GM19240 (cell line): ENCODE measurements at regions not wholly inside any gene's neighbourhood (a gene's known extent, or its start where the extent isn't known, plus 50 kb on each side); places are given as distances from the start of the nearest gene placed in this dataset.

Source experiments
- DNase-seq: peaks from one replicate; pipeline ENCODE4 v3.0.0; 2011; ENCODE audit warnings: low spot score; ENCODE audit not compliant: insufficient read length

DNA sequence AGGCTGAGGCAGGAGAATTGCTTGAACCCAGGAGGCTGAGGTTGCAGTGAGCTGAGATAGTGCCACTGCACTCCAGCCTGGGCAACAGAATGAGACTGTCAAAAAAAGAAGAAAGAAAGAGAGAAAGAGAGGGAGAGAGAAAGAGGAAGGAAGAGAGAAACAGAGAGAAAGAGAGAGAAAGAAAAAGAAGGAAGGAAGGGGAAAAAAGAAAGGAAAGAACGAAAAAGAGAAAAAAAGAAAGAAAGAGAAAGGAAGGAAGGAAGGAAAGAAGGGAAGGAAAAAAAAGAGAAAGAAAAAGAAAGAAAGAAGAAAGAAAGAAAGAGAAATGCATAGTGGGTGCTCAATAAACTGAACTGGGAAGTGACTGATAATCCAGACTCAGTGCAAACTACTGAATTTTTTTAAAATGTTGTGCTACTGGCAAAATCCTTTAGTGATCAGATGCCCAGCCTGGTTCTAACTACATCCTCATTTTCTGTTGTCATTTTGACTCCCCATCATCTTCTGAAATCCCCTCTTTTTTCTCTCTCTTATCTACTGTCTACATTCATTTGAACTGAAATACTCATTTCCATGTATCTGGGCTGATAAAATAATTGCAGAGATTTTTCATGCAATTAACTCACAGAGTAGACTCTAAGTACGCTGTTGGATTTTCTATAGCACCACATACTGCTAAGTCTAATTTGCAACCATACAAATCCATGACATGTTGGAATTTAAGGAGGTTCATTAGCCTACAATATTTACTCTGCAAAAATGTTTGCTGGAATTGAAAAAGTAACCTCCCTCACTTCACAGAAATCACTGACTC, 85.3 kb upstream of the HIVEP1 start:
- no peak for DNase-seq

DNA sequence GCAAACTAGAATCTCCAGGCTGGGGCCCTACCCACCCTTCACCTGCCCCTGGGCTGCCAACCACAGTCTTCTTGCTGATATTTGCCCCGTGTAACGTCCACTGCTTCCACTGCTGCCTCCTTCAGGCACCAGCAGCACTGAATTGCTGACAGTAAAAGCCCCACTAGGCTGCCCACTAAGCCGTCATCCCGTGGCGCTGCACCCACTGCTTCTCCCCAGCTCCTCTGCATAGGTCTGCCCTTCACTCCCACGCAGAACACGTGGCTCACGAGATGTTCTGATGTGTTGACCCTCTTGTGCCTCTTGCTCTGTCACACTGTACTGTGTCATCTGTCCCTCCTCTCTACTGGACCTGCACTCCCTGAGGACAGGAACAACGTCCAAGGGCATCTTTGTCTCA, 86.3 kb upstream of the HIVEP1 start:
- no peak for DNase-seq

DNA sequence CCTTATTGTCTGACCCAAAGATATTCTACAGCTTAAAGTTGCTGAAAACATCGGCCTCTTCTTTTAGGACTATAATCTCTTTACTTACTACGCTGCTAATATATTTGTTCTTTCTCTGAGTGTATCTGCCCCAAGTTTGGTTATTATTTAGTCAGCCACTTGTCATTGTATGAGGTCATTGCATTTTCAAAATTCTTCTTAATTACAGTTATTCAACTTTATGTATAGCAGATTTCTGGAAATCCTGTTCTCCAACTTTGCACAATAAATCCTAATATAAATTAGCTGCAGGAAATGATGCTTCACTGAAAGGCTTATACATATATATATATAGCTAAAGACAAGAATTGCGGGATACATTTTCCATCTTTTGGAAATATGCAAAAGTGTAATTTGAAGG, 88.5 kb upstream of the HIVEP1 start:
- DNase-seq: no peak

DNA sequence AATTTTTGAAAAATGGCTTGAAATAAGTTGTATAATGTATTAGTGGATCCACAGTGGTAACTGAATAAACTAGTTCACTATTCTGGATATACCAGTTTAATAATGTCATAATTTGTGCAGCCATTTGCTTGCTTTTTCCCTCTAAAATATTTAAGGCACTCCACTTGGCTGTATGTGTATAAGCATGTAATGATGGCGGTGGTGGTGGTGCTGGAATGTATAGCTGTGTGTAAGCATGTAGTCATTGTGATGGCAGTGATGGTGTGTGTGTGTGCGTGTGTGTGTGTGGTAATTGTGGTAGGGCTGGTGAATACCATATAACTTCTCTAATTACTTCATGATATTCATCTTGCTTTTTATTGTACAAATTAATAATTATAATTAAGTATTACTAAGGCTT, 89.2 kb upstream of the HIVEP1 start:
- no peak for DNase-seq

DNA sequence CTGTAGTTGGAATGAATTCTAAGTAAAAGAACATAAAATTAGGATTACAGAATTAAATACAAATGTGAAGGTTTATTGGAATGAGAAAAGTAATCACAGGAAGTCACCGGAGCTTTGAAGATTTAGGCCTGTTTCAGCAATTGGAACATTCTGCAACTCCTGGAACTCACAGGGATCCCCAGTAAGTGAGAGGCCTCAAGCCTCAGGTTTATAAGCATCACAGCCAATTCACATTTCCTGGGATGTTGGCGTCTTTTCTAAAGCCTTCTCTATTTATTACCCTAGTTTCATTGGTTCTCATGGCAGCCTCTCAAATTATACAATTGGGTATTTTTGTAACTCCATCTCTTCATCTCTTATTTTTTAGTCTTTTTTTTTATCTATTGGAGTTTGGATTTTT, 90.4 kb upstream of the HIVEP1 start:
- no peak for DNase-seq

DNA sequence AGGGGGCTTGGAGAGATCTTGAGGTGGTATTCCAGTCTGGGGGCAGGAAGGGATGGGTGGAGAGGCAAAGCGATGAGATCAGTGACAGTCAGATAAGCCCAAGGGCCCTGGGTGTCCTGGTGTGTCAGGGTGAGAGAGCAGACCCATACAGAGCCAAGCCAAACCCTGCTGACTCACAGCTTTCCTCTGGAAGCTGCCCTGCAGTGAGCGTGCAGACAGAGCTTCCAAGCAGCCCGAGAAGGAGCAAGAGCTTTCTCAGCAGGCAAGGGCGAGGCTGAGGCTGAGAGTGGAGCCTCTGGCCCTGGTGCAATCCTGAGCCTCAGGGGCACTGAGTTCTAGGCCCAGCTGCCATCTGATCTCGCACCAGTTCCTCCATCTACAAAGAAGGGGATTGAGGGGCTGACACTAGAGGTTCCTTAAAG, 91.1 kb upstream of the HIVEP1 start:
- DNase-seq: no peak

DNA sequence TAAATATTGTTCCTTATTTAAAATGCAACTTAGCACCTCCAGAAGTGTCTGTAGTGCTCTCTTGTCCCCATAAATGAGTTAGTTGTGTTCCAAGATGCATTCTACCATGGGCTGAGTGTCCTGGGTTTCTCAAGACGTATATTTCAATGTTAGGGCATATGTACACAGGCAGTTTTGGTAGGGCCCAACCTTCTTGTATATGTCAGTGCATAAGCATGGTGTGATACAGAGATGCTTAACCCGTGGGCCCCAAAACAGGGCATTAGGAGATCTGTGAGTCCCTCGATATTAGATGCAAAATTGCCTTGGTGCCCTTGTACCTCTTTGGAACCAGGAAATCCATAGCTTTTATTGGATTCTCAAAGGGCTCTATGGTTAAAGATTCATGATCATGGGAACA, 91.5 kb upstream of the HIVEP1 start:
- no peak for DNase-seq

DNA sequence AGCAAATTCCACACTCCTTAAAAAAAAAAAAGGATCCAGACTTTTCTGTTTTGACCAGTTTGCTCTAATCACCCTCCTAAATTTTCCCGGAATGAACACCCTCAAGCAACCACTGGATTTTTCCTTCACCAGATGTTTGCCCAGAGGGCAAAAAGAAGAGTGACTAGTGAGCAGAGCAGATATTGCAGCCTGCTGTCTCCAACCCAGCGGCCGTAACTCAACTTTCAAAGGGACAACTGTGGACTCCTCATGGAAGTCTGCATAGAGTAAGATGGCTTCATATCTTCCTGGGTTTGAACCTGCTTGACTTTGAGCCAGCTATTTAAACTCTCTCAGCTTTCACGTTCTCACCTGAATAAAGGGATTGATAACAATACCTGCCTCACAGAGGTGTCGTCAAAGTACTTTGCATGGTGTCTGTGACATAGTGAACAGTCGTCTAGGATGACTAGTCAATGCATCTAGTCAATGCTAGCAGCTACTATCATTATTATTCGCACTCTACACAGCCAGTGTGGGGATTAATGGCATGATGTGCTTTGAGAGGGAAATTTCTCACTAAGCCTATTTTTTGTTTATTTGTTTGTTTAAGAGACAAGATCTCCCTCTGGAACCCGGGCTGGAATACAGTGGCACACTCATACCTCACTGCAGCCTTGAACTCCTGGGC, 92.2 kb upstream of the HIVEP1 start:
- no peak for DNase-seq

DNA sequence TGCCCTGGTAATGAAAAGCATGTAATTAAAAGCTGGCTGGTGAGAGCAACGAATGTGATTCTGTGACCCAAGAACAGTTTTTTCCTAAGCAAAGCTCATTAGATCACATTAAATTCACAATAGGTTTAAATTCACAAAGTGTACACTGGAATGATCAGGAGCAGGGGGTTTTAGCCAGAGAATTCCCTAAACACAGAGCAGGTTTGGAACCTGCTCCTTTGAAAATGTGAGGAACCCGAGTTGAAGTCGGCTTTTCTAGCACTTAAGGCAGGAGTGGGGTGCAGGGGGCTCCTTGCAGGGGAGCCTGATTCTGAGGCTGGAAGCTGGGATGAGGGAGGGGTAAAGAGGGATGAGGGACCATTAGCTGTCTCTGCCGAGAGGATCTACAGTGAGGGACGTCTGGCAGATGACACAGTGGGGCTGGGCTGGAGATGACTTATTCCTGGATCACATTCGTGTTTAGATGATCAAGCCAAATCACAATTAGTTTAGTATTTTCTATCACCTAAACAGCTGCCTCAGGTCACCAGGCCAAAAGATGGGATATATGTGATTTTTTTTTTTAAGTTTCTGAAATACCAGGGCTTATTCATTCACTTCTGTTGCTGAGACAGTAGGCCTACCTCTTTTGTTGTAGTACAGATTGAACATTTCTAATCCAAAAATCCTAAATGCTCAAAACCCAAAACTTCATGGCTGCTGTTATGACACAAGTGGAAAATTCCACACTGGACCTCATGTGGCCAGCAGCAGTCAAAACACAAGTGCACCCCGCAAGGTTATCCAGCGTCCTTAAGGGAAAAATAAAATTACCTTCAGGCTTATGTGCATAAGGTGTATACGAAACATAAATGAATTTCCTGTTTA, 93.1 kb upstream of the HIVEP1 start:
- DNase-seq: no peak

DNA sequence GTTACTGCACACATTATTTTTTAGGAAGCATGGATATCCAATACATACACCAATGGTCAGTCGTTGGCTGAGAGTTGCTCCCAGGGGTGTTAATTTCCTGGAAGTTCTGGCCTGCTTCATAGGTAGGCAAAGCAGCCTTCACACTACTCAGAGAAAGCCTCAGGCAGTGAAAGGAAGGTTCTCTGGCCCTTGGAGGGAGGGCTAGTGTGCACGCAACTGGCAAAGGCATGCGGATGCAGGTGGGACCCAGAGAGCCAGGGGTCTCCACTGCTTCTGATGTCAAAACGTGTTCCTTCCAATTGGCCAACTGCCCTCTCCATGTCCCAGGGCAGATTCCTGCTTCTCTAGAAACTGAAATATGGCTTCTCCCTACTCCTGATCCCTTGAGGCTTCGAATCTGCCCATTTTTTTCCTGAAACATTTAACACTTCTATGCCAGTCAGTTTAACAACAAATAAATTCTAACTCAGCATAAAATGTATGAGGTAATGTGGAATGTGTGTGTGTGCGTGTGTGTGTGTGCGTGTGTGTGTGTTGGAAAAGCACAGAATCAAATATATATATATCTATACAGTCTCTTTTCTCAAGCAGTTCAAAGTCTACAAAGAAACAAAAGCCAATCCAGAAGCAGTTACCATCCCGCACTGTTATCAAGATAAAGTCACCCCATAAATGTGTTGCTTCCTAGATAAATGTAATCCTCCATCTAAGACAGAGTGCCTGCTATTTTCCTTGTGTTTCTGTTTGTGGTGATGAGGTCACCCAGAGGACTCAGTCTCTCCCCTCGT, 94.0 kb upstream of the HIVEP1 start:
- DNase-seq: no peak

DNA sequence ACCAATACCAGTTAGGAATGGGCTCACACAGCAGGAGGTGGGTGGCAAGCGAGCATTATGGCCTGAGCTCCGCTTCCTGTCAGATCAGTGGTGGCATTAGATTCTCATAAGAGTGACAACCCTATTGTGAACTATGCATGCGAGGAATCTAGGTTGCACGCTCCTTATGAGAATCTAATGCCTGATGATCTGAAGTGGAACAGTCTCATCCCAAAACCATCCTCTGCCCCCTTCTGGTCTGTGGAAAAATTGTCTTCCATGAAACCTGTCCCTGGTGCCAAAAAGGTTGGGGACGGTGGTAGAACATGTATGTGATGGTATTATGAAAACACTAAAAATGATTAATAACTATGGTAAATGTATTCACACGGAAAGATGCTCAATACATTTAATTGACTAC, 99.7 kb upstream of the HIVEP1 start:
- DNase-seq: no peak

DNA sequence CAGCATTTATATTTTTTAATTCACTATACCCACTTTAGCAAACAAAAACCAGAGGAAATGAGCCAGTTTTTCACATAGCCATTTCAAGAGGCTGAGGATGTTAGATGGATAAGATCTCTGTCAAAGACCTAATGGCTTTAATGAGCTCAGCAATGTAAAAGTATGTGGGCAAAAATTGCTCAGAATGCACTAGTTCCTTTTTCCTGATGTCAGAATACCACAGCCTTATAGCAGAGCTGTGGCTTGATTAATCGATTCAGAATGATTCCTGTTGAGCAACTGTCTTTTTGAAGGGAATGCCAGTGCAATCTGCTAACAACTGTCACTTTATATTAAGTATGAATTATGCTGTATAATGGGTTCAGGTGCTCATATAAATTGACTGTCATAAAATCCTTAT, 100.6 kb upstream of the HIVEP1 start:
- no peak for DNase-seq

DNA sequence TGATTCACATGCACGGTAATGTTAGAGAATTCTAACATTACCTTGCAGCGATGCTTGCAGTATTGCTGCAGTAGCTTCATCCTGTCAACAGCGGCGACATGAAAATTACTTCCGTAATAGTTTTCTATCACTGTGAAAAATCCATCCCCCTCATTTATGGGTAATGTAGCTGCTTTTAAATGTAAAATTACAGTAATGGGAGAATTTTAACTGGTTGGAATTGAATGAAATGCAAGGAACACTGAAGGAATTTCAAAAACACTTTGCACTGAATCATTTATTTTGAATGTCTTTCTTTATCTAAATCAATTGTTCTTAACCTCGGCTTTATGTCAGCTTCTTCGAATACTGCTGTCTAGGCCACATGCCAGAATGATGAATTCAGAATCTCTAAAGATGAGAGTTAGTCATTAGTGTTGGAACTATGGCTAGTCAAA, 102.4 kb upstream of the HIVEP1 start:
- DNase-seq: no peak

DNA sequence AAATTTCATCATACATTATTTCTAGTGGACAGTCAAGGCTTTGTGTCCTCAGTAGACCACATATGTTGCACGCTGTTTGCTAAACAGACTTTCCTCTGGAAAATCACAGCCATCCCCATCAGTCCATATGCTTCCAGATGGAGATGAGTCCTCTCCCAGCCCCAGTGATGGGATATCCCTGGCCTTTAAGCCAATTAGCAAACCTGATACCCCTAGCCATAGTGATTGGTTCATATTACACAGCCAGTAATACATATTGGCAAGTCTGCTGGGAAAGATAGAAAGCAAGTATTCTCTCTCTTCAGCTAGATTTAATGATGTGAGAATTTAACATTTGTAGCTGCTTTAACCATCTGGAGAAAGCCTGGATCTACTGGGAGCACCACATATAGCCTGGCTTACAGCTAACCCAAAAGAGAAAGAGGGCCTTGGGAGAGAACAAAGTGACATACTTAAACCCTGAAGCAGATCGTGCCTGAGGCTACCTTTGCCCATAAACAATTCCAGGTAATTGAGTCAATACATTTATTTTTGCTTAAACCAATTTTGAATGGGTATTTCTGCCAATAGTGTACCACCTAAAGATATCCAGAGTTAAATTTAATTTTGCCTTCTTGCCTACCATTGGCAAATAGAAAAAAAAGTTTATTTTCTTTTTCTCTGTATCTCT, 103.5 kb upstream of the HIVEP1 start:
- no peak for DNase-seq

DNA sequence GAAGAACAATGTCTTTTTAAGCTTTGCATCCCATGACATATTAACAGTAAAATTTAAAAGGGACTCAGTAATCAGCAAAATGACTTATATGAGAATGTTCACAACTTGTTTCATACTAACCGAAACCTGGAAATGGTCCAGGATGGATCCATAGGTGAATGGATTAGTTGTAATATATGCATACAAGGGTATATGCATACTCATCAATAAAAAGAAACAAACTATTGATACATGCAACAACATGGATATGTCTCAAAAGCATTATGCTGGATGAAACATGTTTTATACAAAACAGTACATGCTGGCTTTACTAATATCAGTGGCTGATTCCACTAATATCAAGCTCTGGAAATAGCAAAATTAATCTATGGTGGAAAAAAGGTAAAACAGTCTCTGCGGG, 108.5 kb upstream of the HIVEP1 start:
- no peak for DNase-seq

DNA sequence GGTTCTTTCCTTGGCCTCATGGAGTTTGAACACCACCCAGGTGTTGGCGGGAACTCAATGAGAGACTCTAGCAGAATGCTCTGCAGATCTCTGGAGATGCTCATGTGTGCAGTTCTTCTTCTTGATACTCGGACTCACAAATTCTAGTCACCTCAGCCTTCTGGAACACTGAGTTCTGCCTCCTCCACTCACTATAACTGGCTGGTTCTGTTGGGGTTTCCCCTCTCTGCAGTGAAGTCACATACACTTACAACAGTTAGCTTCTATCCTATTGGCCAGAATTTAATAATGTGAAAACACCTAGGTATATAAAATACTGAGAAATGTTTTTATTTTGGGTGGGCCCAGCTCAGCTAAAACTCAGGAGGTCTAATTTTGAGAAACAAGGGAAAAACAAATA, 109.6 kb upstream of the HIVEP1 start:
- DNase-seq: no peak

DNA sequence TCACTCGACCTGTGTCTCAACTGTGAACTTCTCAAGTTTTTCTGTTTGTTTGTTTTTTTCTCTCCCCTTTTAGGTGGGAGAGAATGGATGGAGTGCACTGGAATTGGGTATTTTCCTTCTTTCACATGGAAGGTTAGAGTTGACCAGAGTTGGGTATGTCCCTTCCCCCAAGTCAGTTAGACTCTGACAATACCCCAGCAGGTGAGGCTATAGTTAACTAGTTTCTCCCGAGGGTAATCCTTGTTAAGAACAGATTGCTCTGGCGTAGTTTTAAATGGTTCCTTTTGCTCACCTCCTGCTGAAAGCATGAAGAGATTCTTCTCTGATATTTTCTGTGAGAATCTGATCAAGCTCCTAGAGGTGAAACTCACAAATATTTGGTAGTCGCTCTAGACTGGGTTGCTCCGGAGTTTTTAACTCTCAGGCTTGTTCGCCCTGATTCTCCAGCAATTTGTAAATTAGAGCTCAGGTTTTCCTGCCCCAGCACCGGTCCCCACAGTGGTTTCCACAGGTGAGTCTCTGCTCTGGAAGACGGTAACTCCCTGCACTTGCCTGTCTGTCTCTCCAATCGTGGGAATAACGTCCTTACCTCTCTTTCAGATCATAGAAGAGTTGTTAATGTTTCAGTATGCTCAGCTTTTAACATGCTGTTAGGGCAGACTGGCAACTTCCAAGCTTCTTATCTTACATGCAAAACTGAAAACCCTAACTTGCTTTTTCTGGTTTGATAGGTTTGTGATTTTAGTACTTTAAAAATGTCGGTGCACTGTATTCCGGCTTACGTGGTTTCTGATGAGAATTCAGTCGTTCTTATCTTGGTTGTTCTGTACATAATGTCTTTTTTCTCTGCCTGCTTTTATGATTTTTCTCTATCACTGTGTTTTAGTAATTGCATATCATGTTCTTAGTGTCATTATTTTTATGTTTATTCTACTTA, 111.2 kb upstream of the HIVEP1 start:
- no peak for DNase-seq

DNA sequence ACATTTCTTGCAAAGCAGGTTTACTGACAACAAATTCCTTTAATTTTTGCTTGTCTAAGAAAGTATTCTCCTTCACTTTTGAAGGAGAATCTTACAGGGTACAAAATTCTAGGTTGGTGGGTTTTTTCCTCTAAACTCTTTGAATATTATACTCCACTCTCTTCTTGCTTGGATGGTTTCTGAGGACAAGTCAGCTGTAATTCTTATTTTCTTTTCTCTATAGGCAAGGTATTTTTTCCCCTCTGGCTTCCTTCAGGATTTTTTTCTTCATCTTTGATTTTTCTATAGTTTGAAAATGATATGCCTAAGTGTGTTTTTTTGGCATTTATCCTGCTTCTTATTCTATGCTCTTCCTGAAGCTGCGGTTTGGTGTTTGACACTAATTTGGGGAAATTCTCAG, 112.5 kb upstream of the HIVEP1 start:
- DNase-seq: no peak

DNA sequence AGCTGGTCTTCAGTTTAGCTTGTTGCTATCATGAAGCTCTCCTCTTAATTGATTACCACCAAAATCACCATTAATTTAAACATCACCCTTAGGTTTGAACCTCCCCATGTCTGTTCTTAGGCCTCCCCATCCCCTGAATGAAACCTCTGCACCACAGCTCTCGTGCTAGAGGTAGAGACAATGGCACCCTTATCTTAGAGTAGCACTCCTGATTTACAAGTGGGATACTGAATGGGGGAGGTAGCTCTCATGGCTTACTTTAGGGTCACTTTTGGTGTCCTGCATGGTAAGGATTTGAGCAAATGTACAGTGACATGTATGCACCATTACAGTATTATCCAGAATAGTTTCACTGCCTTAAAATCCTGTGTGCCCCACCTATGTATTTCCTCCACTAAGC, 115.6 kb upstream of the ADTRP start:
- no peak for DNase-seq

DNA sequence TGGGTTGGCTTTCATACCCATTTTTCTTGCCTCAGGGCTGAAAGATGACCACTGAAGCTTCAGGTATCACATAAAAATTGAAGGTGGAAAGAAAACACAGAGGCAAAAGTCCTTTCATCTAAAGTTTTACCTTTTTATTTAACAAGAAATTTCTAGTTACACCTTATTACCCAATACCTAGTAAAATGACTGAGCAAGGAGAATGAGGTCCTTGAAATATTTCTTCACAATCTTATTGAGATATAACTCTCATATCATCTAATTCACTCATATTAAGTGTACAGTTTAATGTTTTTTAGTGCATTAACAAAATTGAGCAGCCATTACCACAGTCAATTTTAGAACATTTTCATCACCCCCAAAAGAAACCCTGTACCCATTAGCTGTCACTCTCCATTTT, 112.9 kb upstream of the ADTRP start:
- DNase-seq: no peak
